K562 (cell line): ENCODE measurements at regions not wholly inside any gene's neighbourhood (a gene's known extent, or its start where the extent isn't known, plus 50 kb on each side); places are given as distances from the start of the nearest gene placed in this dataset.

Experiments
- ATAC-seq: fragments of 200-7000 bp; cut with Tn5 transposase; 3 replicates; pipeline ENCODE4 v1.9.1; 2020; ENCODE audit warnings: moderate library complexity
- BruUV-seq: library from RNA; stranded (reverse); fragments of 400-500 nt; replicated peaks from 2 replicates; lab custom pipeline; 2021; lab: Mats Ljungman, UMichigan
- CTCF ChIA-PET: fragments of 300-600 bp; formaldehyde crosslinking; extraction: SDS; loops from one replicate; lab custom pipeline; 2021; ENCODE audit warnings: low intra/inter-chr PET ratio; lab: Yijun Ruan, JAX
- POLR2A ChIA-PET: fragments of 300-600, 350-650 bp; sonication (Branson Sonifier 250); formaldehyde crosslinking; extraction: SDS; loops from one replicate; lab custom pipeline; 2021; ENCODE audit warnings: antibody characterized with exemption, inconsistent platforms; lab: Yijun Ruan, JAX
- DNase-seq, 4 experiments: peaks; one replicate each; pipeline versions ENCODE4 v3.0.0 to v3.0.0-alpha.2; 2011 to 2018; ENCODE audit warnings: low spot score in 3 of 4, mixed read lengths in 3 of 4; ENCODE audit errors: extremely low read depth in 1 of 4
- FAIRE-seq: peaks from 2 replicates; lab custom pipeline; 2011; peaks lifted over from hg19 to GRCh38; lab: Jason Lieb, UNC
- H2AFZ ChIP-seq: 2 replicates; pipeline ENCODE4 v1.6.0; 2011; ENCODE audit warnings: low read depth, low read length, control low read depth, inconsistent platforms
- H3K27ac ChIP-seq: fragments of 200-600 bp; 3 replicates; pipeline ENCODE4 v1.8.0; 2011; ENCODE audit warnings: low read depth, mild to moderate bottlenecking, control low read depth, inconsistent platforms, low read length, moderate library complexity, mixed read lengths; ENCODE audit errors: extremely low read depth
- H3K27me3 ChIP-seq, 2 experiments: fragments of 300-600 bp in 1 of 2; 2 replicates in 1 of 2; 3 replicates in 1 of 2; pipeline versions ENCODE4 v1.6.0 to v1.8.0; 2011; ENCODE audit warnings: inconsistent platforms in 2 of 2, low read length in 2 of 2, mild to moderate bottlenecking in 1 of 2, mixed read lengths in 1 of 2, moderate library complexity in 1 of 2; ENCODE audit not compliant: control insufficient read depth in 2 of 2, insufficient read depth in 2 of 2
- H3K36me3 ChIP-seq: fragments of 300-600 bp; 3 replicates; pipeline ENCODE4 v1.8.0; 2011; ENCODE audit warnings: mild to moderate bottlenecking, low read length, inconsistent platforms; ENCODE audit not compliant: control insufficient read depth, insufficient read depth
- H3K4me1 ChIP-seq, 2 experiments: fragments of 200-600 bp in 1 of 2; replicated peaks in 1 of 2; 2 replicates in 1 of 2; 3 replicates in 1 of 2; pipeline versions ENCODE4 v1.5.1 to v1.8.0; 2011; ENCODE audit warnings: inconsistent platforms in 2 of 2, low read length in 2 of 2, mild to moderate bottlenecking in 1 of 2, mixed read lengths in 1 of 2, moderate library complexity in 1 of 2; ENCODE audit not compliant: control insufficient read depth in 2 of 2, insufficient read depth in 2 of 2
- H3K4me2 ChIP-seq: 2 replicates; pipeline ENCODE4 v1.6.1; 2011; ENCODE audit warnings: low read length, control low read depth, inconsistent platforms, mixed read lengths; ENCODE audit not compliant: insufficient read depth
- H3K4me3 ChIP-seq: fragments of 200-600 bp; sonication (generic), shearing (Covaris generic); 2 replicates; pipeline ENCODE4 v1.5.1; 2016; ENCODE audit warnings: control low read depth, inconsistent platforms
- H3K79me2 ChIP-seq: fragments of 200-600 bp; 3 replicates; pipeline ENCODE4 v1.8.0; 2011; ENCODE audit warnings: low read length, inconsistent platforms; ENCODE audit not compliant: control insufficient read depth, insufficient read depth
- H3K9ac ChIP-seq, 2 experiments: 2 replicates each; pipeline versions ENCODE4 v1.6.0 to v1.6.1; 2011; ENCODE audit warnings: low read depth in 2 of 2, low read length in 2 of 2, control low read depth in 1 of 2, inconsistent platforms in 1 of 2, mild to moderate bottlenecking in 1 of 2, mixed read lengths in 1 of 2; ENCODE audit not compliant: insufficient read depth in 1 of 2
- H3K9me1 ChIP-seq: one replicate; pipeline ENCODE4 v1.6.0; 2011; ENCODE audit warnings: inconsistent platforms, mild to moderate bottlenecking, low read length, moderate library complexity; ENCODE audit not compliant: control insufficient read depth, insufficient read depth
- H3K9me3 ChIP-seq: replicated peaks from 2 replicates; pipeline ENCODE4 v1.5.1; 2011; ENCODE audit warnings: low read depth, low read length, inconsistent platforms; ENCODE audit not compliant: control insufficient read depth, insufficient read depth
- H4K20me1 ChIP-seq: replicated peaks from 2 replicates; pipeline ENCODE4 v1.6.1; 2011; ENCODE audit warnings: low read length, inconsistent platforms, mixed read lengths; ENCODE audit not compliant: control insufficient read depth, insufficient read depth
- BRCA1 ChIP-seq, 2 experiments: fragments of 450-650 bp in 1 of 2; sonication (generic) in 1 of 2; formaldehyde crosslinking in 1 of 2; IDR thresholded peaks; 2 replicates each; pipeline versions ENCODE4 v1.5.0 to v1.6.1; 2017 to 2020; ENCODE audit warnings: mild to moderate bottlenecking in 1 of 2, missing genetic modification reagents in 1 of 2
- BRF1 ChIP-seq: IDR thresholded peaks from 3 replicates; pipeline ENCODE4 v1.6.1; 2011; ENCODE audit warnings: borderline replicate concordance, mild to moderate bottlenecking; ENCODE audit not compliant: insufficient read length; ENCODE audit errors: extremely low read depth
- CEBPZ ChIP-seq: fragments of 150-350 bp; IDR thresholded peaks from 2 replicates; pipeline ENCODE4 v1.6.1; 2014; ENCODE audit warnings: low read depth, mild to moderate bottlenecking, low read length, borderline replicate concordance
- EP400 ChIP-seq: fragments of 450-650 bp; IDR thresholded peaks from 2 replicates; pipeline ENCODE4 v1.6.1; 2017; ENCODE audit warnings: antibody characterized with exemption, mild to moderate bottlenecking, moderate library complexity
- FOXJ2 ChIP-seq: fragments of 200-800 bp; sonication (Bioruptor generic); IDR thresholded peaks from 2 replicates; pipeline ENCODE4 v1.6.1; 2016; ENCODE audit warnings: missing genetic modification characterization, missing compliant biosample characterization
- HNRNPUL1 ChIP-seq: fragments of 200-400 bp; formaldehyde crosslinking; IDR thresholded peaks from 2 replicates; pipeline ENCODE4 v1.6.1; 2017; ENCODE audit warnings: low read length
- JUND ChIP-seq, 2 experiments: IDR thresholded peaks; 2 replicates in 1 of 2; 3 replicates in 1 of 2; pipeline ENCODE4 v1.6.1; 2011; ENCODE audit warnings: borderline replicate concordance in 2 of 2, low read depth in 2 of 2, low read length in 2 of 2, improper control_type of control experiment in 1 of 2, missing biosample characterization in 1 of 2, missing genetic modification characterization in 1 of 2, missing genetic modification reagents in 1 of 2
- MYBL2 ChIP-seq, 2 experiments: fragments of 450-650 bp in 1 of 2; sonication (generic) in 1 of 2; formaldehyde crosslinking in 1 of 2; IDR thresholded peaks; 2 replicates each; pipeline versions ENCODE4 v1.6.1 to v1.8.1; 2017 to 2022; ENCODE audit warnings: borderline replicate concordance in 1 of 2, inconsistent platforms in 1 of 2, low read depth in 1 of 2, mild to moderate bottlenecking in 1 of 2, missing genetic modification reagents in 1 of 2, moderate library complexity in 1 of 2
- SMAD2 ChIP-seq: fragments of 150-350 bp; IDR thresholded peaks from 2 replicates; pipeline ENCODE4 v1.6.1; 2014; ENCODE audit warnings: low read depth, mild to moderate bottlenecking, low read length
- ZNF436 ChIP-seq: fragments of 250-450, 450-650 bp; sonication (Bioruptor Pico); formaldehyde crosslinking; IDR thresholded peaks from 2 replicates; pipeline ENCODE4 v1.7.0; 2020; ENCODE audit warnings: mild to moderate bottlenecking
- WGBS: fragments of 100-300 bp; shearing (Covaris generic); methylation state at CpG from one replicate; pipeline ENCODE4 v1.1.6; 2016; ENCODE audit warnings: low coverage, mixed read lengths; ENCODE audit not compliant: insufficient coverage; ENCODE audit errors: missing lambda C conversion rate; 5-methylcytosine and 5-hydroxymethylcytosine counted together
- in situ Hi-C: fragments of 300-500 bp; cut with MboI; formaldehyde crosslinking; loops from 4 replicates; pipeline ENCODE4 v1.15.0; 2018; ENCODE audit warnings: inconsistent platforms, mixed read lengths
- intact Hi-C: fragments of 100-400 bp; cut with micrococcal nuclease; formaldehyde crosslinking; loops from 2 replicates; pipeline ENCODE4 v1.14.2; 2022
- TF ChIP-seq, protein P1 (sequence below): fragments of 200-400 bp; formaldehyde crosslinking; IDR thresholded peaks from 2 replicates; pipeline ENCODE4 v1.6.1; 2017; ENCODE audit warnings: mild to moderate bottlenecking, low read depth, low read length, moderate library complexity
- TF ChIP-seq, protein P2 (sequence below): fragments of 450-650 bp; IDR thresholded peaks from 2 replicates; pipeline ENCODE4 v1.6.1; 2018; ENCODE audit warnings: mild to moderate bottlenecking, low read depth; ENCODE audit not compliant: partially characterized antibody

DNA sequence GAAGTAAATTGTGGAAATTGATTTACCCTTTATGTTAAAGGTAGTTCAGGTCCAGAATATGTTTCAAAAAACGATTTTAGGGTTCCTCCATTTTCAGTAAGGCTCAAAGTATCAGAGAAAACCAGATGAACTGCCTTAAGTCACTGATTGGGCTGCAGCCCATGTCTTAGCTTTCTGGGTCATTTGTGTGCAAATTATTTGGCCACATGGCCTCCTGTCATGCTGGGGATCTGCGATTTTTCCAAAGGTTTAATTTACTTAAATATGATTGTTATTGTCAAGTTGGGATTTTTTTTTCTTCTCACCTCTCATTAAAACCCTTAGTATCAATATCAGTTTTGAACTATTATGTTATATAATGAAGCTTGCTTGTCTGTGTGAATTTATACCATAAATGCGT lies 135.9 kb upstream of the DPYD start (continued):
- TF ChIP-seq, protein P1, sequence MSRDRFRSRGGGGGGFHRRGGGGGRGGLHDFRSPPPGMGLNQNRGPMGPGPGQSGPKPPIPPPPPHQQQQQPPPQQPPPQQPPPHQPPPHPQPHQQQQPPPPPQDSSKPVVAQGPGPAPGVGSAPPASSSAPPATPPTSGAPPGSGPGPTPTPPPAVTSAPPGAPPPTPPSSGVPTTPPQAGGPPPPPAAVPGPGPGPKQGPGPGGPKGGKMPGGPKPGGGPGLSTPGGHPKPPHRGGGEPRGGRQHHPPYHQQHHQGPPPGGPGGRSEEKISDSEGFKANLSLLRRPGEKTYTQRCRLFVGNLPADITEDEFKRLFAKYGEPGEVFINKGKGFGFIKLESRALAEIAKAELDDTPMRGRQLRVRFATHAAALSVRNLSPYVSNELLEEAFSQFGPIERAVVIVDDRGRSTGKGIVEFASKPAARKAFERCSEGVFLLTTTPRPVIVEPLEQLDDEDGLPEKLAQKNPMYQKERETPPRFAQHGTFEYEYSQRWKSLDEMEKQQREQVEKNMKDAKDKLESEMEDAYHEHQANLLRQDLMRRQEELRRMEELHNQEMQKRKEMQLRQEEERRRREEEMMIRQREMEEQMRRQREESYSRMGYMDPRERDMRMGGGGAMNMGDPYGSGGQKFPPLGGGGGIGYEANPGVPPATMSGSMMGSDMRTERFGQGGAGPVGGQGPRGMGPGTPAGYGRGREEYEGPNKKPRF = no peak
- no peak for TF ChIP-seq CEBPZ
- no peak for TF ChIP-seq JUND (IDR thresholded peaks at IDR 0.05; ENCODE audit: borderline replicate concordance, low read depth, low read length)
- TF ChIP-seq JUND (tag; IDR thresholded peaks at IDR 0.05; ENCODE audit: borderline replicate concordance, low read depth, low read length) = no peak
- TF ChIP-seq EP400 = no peak

GRCh38 chr1:98055457-98055856 lies 134.6 kb upstream of the DPYD start:
- intact Hi-C loops = no loop called here
- WGBS = 0% methylated on average over 7 of the region's 7 CpGs
- BruUV-seq = no TSS peak
- ChIA-PET CTCF (no interaction called here), POLR2A (no interaction called here)
- TF ChIP-seq BRCA1 (IDR thresholded peaks at IDR 0.05) (no peak), BRCA1 (CRISPR knock-in tag; IDR thresholded peaks at IDR 0.05) (no peak), MYBL2 (IDR thresholded peaks at IDR 0.05; ENCODE audit: low read depth) (no peak), MYBL2 (CRISPR knock-in tag; IDR thresholded peaks at IDR 0.05; ENCODE audit: borderline replicate concordance) (no peak), SMAD2 (no peak), HNRNPUL1 (no peak), BRF1 (no peak), FOXJ2 (no peak), ZNF436 (CRISPR knock-in tag) (no peak)
- TF ChIP-seq, protein P2, sequence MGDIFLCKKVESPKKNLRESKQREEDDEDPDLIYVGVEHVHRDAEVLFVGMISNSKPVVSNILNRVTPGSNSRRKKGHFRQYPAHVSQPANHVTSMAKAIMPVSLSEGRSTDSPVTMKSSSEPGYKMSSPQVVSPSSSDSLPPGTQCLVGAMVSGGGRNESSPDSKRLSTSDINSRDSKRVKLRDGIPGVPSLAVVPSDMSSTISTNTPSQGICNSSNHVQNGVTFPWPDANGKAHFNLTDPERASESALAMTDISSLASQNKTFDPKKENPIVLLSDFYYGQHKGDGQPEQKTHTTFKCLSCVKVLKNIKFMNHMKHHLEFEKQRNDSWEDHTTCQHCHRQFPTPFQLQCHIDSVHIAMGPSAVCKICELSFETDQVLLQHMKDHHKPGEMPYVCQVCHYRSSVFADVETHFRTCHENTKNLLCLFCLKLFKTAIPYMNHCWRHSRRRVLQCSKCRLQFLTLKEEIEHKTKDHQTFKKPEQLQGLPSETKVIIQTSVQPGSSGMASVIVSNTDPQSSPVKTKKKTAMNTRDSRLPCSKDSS = no peak
- no peak overlapping the region for H3K9ac ChIP-seq
- no peak overlapping the region for H3K4me3 ChIP-seq
- FAIRE-seq (no peak), ATAC-seq (no peak), DNase-seq (no peak)
- no peaks in the 10 kb centered on the region for H3K9me1 ChIP-seq
- no peaks in the 10 kb centered on the region for H3K9me3 ChIP-seq
- H3K4me2 ChIP-seq = no peak overlapping the region
- H3K79me2 ChIP-seq = no peaks in the 10 kb centered on the region
- no peak overlapping the region for H3K27ac ChIP-seq
- H3K4me1 ChIP-seq = peaks cover 0 to 11% of the 10 kb centered on the region in 2 experiments; a peak in 1 of 5 replicates
- H3K36me3 ChIP-seq = no peaks in the 10 kb centered on the region
- H3K27me3 ChIP-seq = no peaks in the 10 kb centered on the region
- in situ Hi-C loops = no loop called here
- no peak overlapping the region for H2AFZ ChIP-seq
- H4K20me1 ChIP-seq = no peaks in the 10 kb centered on the region
